ENCODE measurements at regions not wholly inside any gene's neighbourhood (a gene's known extent, or its start where the extent isn't known, plus 50 kb on each side); places are given as distances from the start of the nearest gene placed in this dataset.
"Not testable (repeated sequence)": the region's sequence is repeated elsewhere in the genome, so short reads cannot be mapped to it uniquely, and the experiment has no call there.

GRCh38 chr15:22238959-22239805, 158.9 kb downstream of the OR4M2 start:
- H3K4me1 ChIP-seq (ENCODE audit: control insufficient read depth, insufficient read depth, low read length, poor library complexity, severe bottlenecking); H3K4me3 ChIP-seq (ENCODE audit: low read depth, low read length); H3K27me3 ChIP-seq (ENCODE audit: control insufficient read depth, insufficient read depth, low read length); H3K36me3 ChIP-seq (ENCODE audit: control insufficient read depth, insufficient read depth, low read length); H3K36me3 Mint-ChIP-seq; H3K27ac ChIP-seq (ENCODE audit: insufficient read depth, low read length, poor library complexity, severe bottlenecking); H3K9me3 Mint-ChIP-seq; H3K27me3 Mint-ChIP-seq; H3K9me3 ChIP-seq (ENCODE audit: control insufficient read depth in 2 of 2, low read length in 2 of 2): not testable (repeated sequence)
- peak overlapping the region in 2 of 3 donors; percentile 16 to 59 for H3K27ac Mint-ChIP-seq
- DNase-seq (peak in 1 of 3 donors; percentile 44), ATAC-seq (ENCODE audit: low read depth in 2 of 2) (peak; percentile 66)
- peak overlapping the region in 1 of 4 donors; percentile 15 for H3K4me3 Mint-ChIP-seq
- H3K4me1 Mint-ChIP-seq, result peaks cover 0 to 20% (median 8%) of the 10 kb centered on the region in 4 donors

GRCh38 chr15:22239806-22240180, 159.5 kb downstream of the OR4M2 start:
- Mint-ChIP-seq H3K27me3 (peaks cover 6% of the 10 kb centered on the region), H3K4me1 (peaks cover 0 to 20% (median 8%) of the 10 kb centered on the region in 4 donors), H3K9me3 (peaks cover 0 to 3% (median 0%) of the 10 kb centered on the region in 7 donors), H3K27ac (peak overlapping the region in 1 of 3 donors; percentile 59), H3K36me3 (no peaks in the 10 kb centered on the region), H3K4me3 (peak overlapping the region in 1 of 4 donors; percentile 28)
- ATAC-seq (ENCODE audit: low read depth in 2 of 2), result no peak
- Histone ChIP-seq H3K27me3 (ENCODE audit: control insufficient read depth, insufficient read depth, low read length) (no peaks in the 10 kb centered on the region), H3K36me3 (ENCODE audit: control insufficient read depth, insufficient read depth, low read length) (no peaks in the 10 kb centered on the region), H3K27ac (ENCODE audit: insufficient read depth, low read length, poor library complexity, severe bottlenecking) (no peak overlapping the region), H3K9me3 (ENCODE audit: control insufficient read depth in 2 of 2, low read length in 2 of 2) (no peaks in the 10 kb centered on the region), H3K4me3 (ENCODE audit: low read depth, low read length) (no peak overlapping the region), H3K4me1 (ENCODE audit: control insufficient read depth, insufficient read depth, low read length, poor library complexity, severe bottlenecking) (peaks cover 8% of the 10 kb centered on the region)
- no peak for DNase-seq

DNA sequence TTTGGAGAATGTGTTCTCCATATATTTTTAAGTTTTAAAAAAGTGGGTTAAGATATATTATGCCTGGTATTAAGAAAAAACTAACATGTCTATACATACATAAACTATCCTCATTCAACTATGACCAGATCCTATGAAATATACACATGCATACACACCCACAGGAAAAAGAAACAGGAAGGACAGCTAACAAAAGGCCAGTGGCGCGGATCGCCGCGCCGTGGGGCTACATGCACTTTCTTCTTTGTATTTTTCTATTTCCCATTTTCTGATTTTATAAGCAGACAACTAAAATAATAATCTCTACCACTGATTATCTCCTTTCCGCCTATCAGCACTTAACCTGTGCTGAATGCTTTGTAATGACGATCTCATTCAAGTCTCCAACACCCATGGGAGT, 160.1 kb downstream of the OR4M2 start:
- no peaks in the 10 kb centered on the region for H3K36me3 Mint-ChIP-seq
- Histone ChIP-seq H3K4me3 (ENCODE audit: low read depth, low read length) (no peak overlapping the region), H3K27me3 (ENCODE audit: control insufficient read depth, insufficient read depth, low read length) (no peaks in the 10 kb centered on the region), H3K9me3 (ENCODE audit: control insufficient read depth in 2 of 2, low read length in 2 of 2) (no peaks in the 10 kb centered on the region), H3K36me3 (ENCODE audit: control insufficient read depth, insufficient read depth, low read length) (no peaks in the 10 kb centered on the region), H3K27ac (ENCODE audit: insufficient read depth, low read length, poor library complexity, severe bottlenecking) (no peak overlapping the region), H3K4me1 (ENCODE audit: control insufficient read depth, insufficient read depth, low read length, poor library complexity, severe bottlenecking) (peaks cover 8% of the 10 kb centered on the region)
- peaks cover 6% of the 10 kb centered on the region for H3K27me3 Mint-ChIP-seq
- H3K27ac Mint-ChIP-seq, result peak overlapping the region in 1 of 3 donors; percentile 18
- no peak overlapping the region for H3K4me3 Mint-ChIP-seq
- H3K9me3 Mint-ChIP-seq, result peaks cover 0 to 3% (median 0%) of the 10 kb centered on the region in 7 donors
- H3K4me1 Mint-ChIP-seq, result peaks cover 0 to 20% (median 8%) of the 10 kb centered on the region in 4 donors
- ATAC-seq (ENCODE audit: low read depth in 2 of 2), result no peak
- no peak for DNase-seq

- H3K27ac Mint-ChIP-seq, result peak overlapping the region in 1 of 3 donors; percentile 82
- ATAC-seq (ENCODE audit: low read depth in 2 of 2), result no peak
- no peak overlapping the region for H3K4me3 ChIP-seq (ENCODE audit: low read depth, low read length)
- H3K27me3 ChIP-seq (ENCODE audit: control insufficient read depth, insufficient read depth, low read length), result no peaks in the 10 kb centered on the region
- H3K4me3 Mint-ChIP-seq, result no peak overlapping the region
- H3K4me1 Mint-ChIP-seq, result peaks cover 0 to 20% (median 8%) of the 10 kb centered on the region in 4 donors
- H3K9me3 ChIP-seq (ENCODE audit: control insufficient read depth in 2 of 2, low read length in 2 of 2), result no peaks in the 10 kb centered on the region
- H3K9me3 Mint-ChIP-seq, result peaks cover 0 to 3% (median 0%) of the 10 kb centered on the region in 7 donors
- no peaks in the 10 kb centered on the region for H3K36me3 Mint-ChIP-seq
- H3K36me3 ChIP-seq (ENCODE audit: control insufficient read depth, insufficient read depth, low read length), result no peaks in the 10 kb centered on the region
- no peak for DNase-seq
- H3K27me3 Mint-ChIP-seq, result peaks cover 6% of the 10 kb centered on the region
- H3K4me1 ChIP-seq (ENCODE audit: control insufficient read depth, insufficient read depth, low read length, poor library complexity, severe bottlenecking), result peaks cover 8% of the 10 kb centered on the region
- H3K27ac ChIP-seq (ENCODE audit: insufficient read depth, low read length, poor library complexity, severe bottlenecking), result no peak overlapping the region
Observed at GRCh38 chr15:22240986-22241385, 160.7 kb downstream of the OR4M2 start.

- peaks cover 0 to 1% (median 0%) of the 10 kb centered on the region in 7 donors for H3K9me3 Mint-ChIP-seq
Observed at GRCh38 chr15:22241451-22241850, 161.1 kb downstream of the OR4M2 start.

GRCh38 chr15:22242311-22242710, 162.0 kb downstream of the OR4M2 start:
- not testable (repeated sequence) for H3K36me3 ChIP-seq (ENCODE audit: control insufficient read depth, insufficient read depth, low read length); H3K27ac ChIP-seq (ENCODE audit: insufficient read depth, low read length, poor library complexity, severe bottlenecking); H3K9me3 Mint-ChIP-seq; ATAC-seq (ENCODE audit: low read depth in 2 of 2); DNase-seq; H3K4me3 Mint-ChIP-seq; H3K27ac Mint-ChIP-seq; H3K27me3 Mint-ChIP-seq; H3K27me3 ChIP-seq (ENCODE audit: control insufficient read depth, insufficient read depth, low read length); H3K4me1 ChIP-seq (ENCODE audit: control insufficient read depth, insufficient read depth, low read length, poor library complexity, severe bottlenecking); H3K36me3 Mint-ChIP-seq; H3K9me3 ChIP-seq (ENCODE audit: control insufficient read depth in 2 of 2, low read length in 2 of 2); H3K4me3 ChIP-seq (ENCODE audit: low read depth, low read length)
- H3K4me1 Mint-ChIP-seq, result peaks cover 5 to 20% (median 8%) of the 10 kb centered on the region in 4 donors

More at GRCh38 chr15:22241451-22241850, 161.1 kb downstream of the OR4M2 start:
- Histone ChIP-seq H3K4me3 (ENCODE audit: low read depth, low read length) (no peak overlapping the region), H3K27ac (ENCODE audit: insufficient read depth, low read length, poor library complexity, severe bottlenecking) (no peak overlapping the region), H3K9me3 (ENCODE audit: control insufficient read depth in 2 of 2, low read length in 2 of 2) (no peaks in the 10 kb centered on the region), H3K36me3 (ENCODE audit: control insufficient read depth, insufficient read depth, low read length) (no peaks in the 10 kb centered on the region), H3K27me3 (ENCODE audit: control insufficient read depth, insufficient read depth, low read length) (no peaks in the 10 kb centered on the region), H3K4me1 (ENCODE audit: control insufficient read depth, insufficient read depth, low read length, poor library complexity, severe bottlenecking) (peaks cover 8% of the 10 kb centered on the region)
- H3K4me3 Mint-ChIP-seq, result no peak overlapping the region
- H3K27me3 Mint-ChIP-seq, result peaks cover 6% of the 10 kb centered on the region
- H3K27ac Mint-ChIP-seq, result peak overlapping the region in 1 of 3 donors; percentile 82
- peaks cover 3% of the 10 kb centered on the region for H3K36me3 Mint-ChIP-seq
- DNase-seq (no peak), ATAC-seq (ENCODE audit: low read depth in 2 of 2) (no peak)
- H3K4me1 Mint-ChIP-seq, result peaks cover 5 to 20% (median 8%) of the 10 kb centered on the region in 4 donors

- Histone ChIP-seq H3K9me3 (ENCODE audit: control insufficient read depth in 2 of 2, low read length in 2 of 2) (no peaks in the 10 kb centered on the region), H3K27ac (ENCODE audit: insufficient read depth, low read length, poor library complexity, severe bottlenecking) (no peak overlapping the region), H3K36me3 (ENCODE audit: control insufficient read depth, insufficient read depth, low read length) (no peaks in the 10 kb centered on the region), H3K4me1 (ENCODE audit: control insufficient read depth, insufficient read depth, low read length, poor library complexity, severe bottlenecking) (peaks cover 8% of the 10 kb centered on the region), H3K27me3 (ENCODE audit: control insufficient read depth, insufficient read depth, low read length) (no peaks in the 10 kb centered on the region), H3K4me3 (ENCODE audit: low read depth, low read length) (no peak overlapping the region)
- DNase-seq (no peak), ATAC-seq (ENCODE audit: low read depth in 2 of 2) (no peak)
- H3K4me3 Mint-ChIP-seq, result no peak overlapping the region
- H3K36me3 Mint-ChIP-seq, result peaks cover 8% of the 10 kb centered on the region
- no peaks in the 10 kb centered on the region for H3K9me3 Mint-ChIP-seq
- H3K27me3 Mint-ChIP-seq, result no peaks in the 10 kb centered on the region
- no peak overlapping the region for H3K27ac Mint-ChIP-seq
- H3K4me1 Mint-ChIP-seq, result peaks cover 0 to 13% (median 7%) of the 10 kb centered on the region in 4 donors
Observed at GRCh38 chr15:22243440-22244130, 163.3 kb downstream of the OR4M2 start.

Measured in CD4-positive, CD25-positive, alpha-beta regulatory T cell (primary cell).